ENCODE measurements at regions not wholly inside any gene's neighbourhood (a gene's known extent, or its start where the extent isn't known, plus 50 kb on each side); places are given as distances from the start of the nearest gene placed in this dataset.
A peak's percentile ranks its signal among the peaks of the same experiment; 100 is the strongest.

- no peaks in the 10 kb centered on the region for H3K36me3 ChIP-seq
- ATAC-seq, result no peak
- no peaks in the 10 kb centered on the region for H3K9me3 ChIP-seq
- H3K4me1 ChIP-seq, result no peaks in the 10 kb centered on the region
- no peak overlapping the region for H3K4me3 ChIP-seq
- H3K27ac ChIP-seq, result no peak overlapping the region
- DNase-seq, result no peak
- TF ChIP-seq CTCF (IDR thresholded peaks at IDR 0.05), result no peak
- intact Hi-C loops (cut with DNase I), result no loop called here
- no peaks in the 10 kb centered on the region for H3K27me3 ChIP-seq
Measured at GRCh38 chr10:128630787-128631252, 504.6 kb upstream of the MKI67 start.

- H3K4me1 ChIP-seq, result no peaks in the 10 kb centered on the region
- H3K9me3 ChIP-seq, result no peaks in the 10 kb centered on the region
- DNase-seq (no peak), ATAC-seq (no peak)
- no peak overlapping the region for H3K4me3 ChIP-seq
- H3K36me3 ChIP-seq, result no peaks in the 10 kb centered on the region
- no peaks in the 10 kb centered on the region for H3K27me3 ChIP-seq
- peak; percentile 49 for TF ChIP-seq CTCF (IDR thresholded peaks at IDR 0.05)
- H3K27ac ChIP-seq, result no peak overlapping the region
- intact Hi-C loops (cut with DNase I), result no loop called here
Measured at GRCh38 chr10:128631801-128632241, 505.6 kb upstream of the MKI67 start.

- Histone ChIP-seq H3K4me3 (no peak overlapping the region), H3K9me3 (no peaks in the 10 kb centered on the region), H3K4me1 (no peaks in the 10 kb centered on the region), H3K27ac (no peak overlapping the region), H3K36me3 (no peaks in the 10 kb centered on the region), H3K27me3 (no peaks in the 10 kb centered on the region)
- no peak for ATAC-seq
- intact Hi-C loops (cut with DNase I), result no loop called here
- no peak for TF ChIP-seq CTCF (IDR thresholded peaks at IDR 0.05)
- no peak for DNase-seq
Measured at GRCh38 chr10:128632694-128633093, 506.5 kb upstream of the MKI67 start.

GRCh38 chr10:128633864-128634540 is 507.8 kb upstream of the MKI67 start:
- intact Hi-C loops (cut with DNase I), result no loop called here
- H3K27me3 ChIP-seq, result no peaks in the 10 kb centered on the region
- H3K36me3 ChIP-seq, result no peaks in the 10 kb centered on the region
- ATAC-seq (no peak), DNase-seq (no peak)
- TF ChIP-seq CTCF (IDR thresholded peaks at IDR 0.05), result peak; percentile 8
- H3K27ac ChIP-seq, result no peak overlapping the region
- no peaks in the 10 kb centered on the region for H3K4me1 ChIP-seq
- H3K4me3 ChIP-seq, result no peak overlapping the region
- H3K9me3 ChIP-seq, result no peaks in the 10 kb centered on the region

GRCh38 chr10:128642023-128642422 is 515.8 kb upstream of the MKI67 start:
- TF ChIP-seq CTCF (IDR thresholded peaks at IDR 0.05), result no peak
- intact Hi-C loops (cut with DNase I), result no loop called here
- ATAC-seq (no peak), DNase-seq (no peak)
- no peaks in the 10 kb centered on the region for H3K4me1 ChIP-seq
- no peaks in the 10 kb centered on the region for H3K27me3 ChIP-seq
- no peak overlapping the region for H3K27ac ChIP-seq
- no peaks in the 10 kb centered on the region for H3K9me3 ChIP-seq
- H3K36me3 ChIP-seq, result no peaks in the 10 kb centered on the region
- H3K4me3 ChIP-seq, result no peak overlapping the region

GRCh38 chr10:128642502-128642901 is 516.3 kb upstream of the MKI67 start:
- intact Hi-C loops (cut with DNase I), result no loop called here
- Histone ChIP-seq H3K36me3 (no peaks in the 10 kb centered on the region), H3K9me3 (no peaks in the 10 kb centered on the region), H3K27ac (no peak overlapping the region), H3K4me1 (no peaks in the 10 kb centered on the region), H3K27me3 (no peaks in the 10 kb centered on the region), H3K4me3 (no peak overlapping the region)
- DNase-seq (no peak), ATAC-seq (no peak)
- no peak for TF ChIP-seq CTCF (IDR thresholded peaks at IDR 0.05)
